H1 (cell line): ENCODE measurements at regions not wholly inside any gene's neighbourhood (a gene's known extent, or its start where the extent isn't known, plus 50 kb on each side); places are given as distances from the start of the nearest gene placed in this dataset.

Source experiments
- CHD7 ChIP-seq: fragments of 300-600 bp; sonication (generic); IDR thresholded peaks from 2 replicates; pipeline ENCODE4 v1.7.1; 2012; ENCODE audit warnings: low read length, moderate library complexity, mild to moderate bottlenecking, inconsistent platforms; ENCODE audit not compliant: insufficient replicate concordance
- EGR1 ChIP-seq: IDR thresholded peaks from 2 replicates; pipeline ENCODE4 v1.6.1; 2011; ENCODE audit warnings: low read depth, low read length, borderline replicate concordance
- PHF8 ChIP-seq: fragments of 200-600 bp; sonication (generic); conservative IDR thresholded peaks from 2 replicates; pipeline ENCODE4 v1.7.1; 2012; ENCODE audit warnings: low read depth, mild to moderate bottlenecking, inconsistent platforms, low read length, moderate library complexity
- SAP30 ChIP-seq: fragments of 300-600 bp; sonication (generic); IDR thresholded peaks from 2 replicates; pipeline ENCODE4 v1.7.1; 2012; ENCODE audit warnings: low read length, moderate library complexity, mild to moderate bottlenecking, inconsistent platforms; ENCODE audit not compliant: insufficient read depth, insufficient replicate concordance
- SIRT6 ChIP-seq: IDR thresholded peaks from one replicate; pipeline ENCODE4 v1.7.1; 2012; ENCODE audit warnings: low read length, inconsistent platforms
- SIX5 ChIP-seq: IDR thresholded peaks from 2 replicates; pipeline ENCODE4 v1.6.1; 2011; ENCODE audit warnings: mild to moderate bottlenecking, low read depth, low read length
- YY1 ChIP-seq: IDR thresholded peaks from 2 replicates; pipeline ENCODE4 v1.6.1; 2011; ENCODE audit warnings: low read depth, mild to moderate bottlenecking, low read length

GRCh38 chr12:45633733-45634132 is 95.8 kb upstream of the ARID2 start (continued):
- no peak for TF ChIP-seq CHD7
- no peak for TF ChIP-seq SAP30
- TF ChIP-seq SIRT6: no peak
- no peak for TF ChIP-seq YY1
- TF ChIP-seq SIX5: no peak
- no peak for TF ChIP-seq EGR1
- no peak for TF ChIP-seq PHF8
